HG03064 (cell line): ENCODE measurements at regions not wholly inside any gene's neighbourhood (a gene's known extent, or its start where the extent isn't known, plus 50 kb on each side); places are given as distances from the start of the nearest gene placed in this dataset.
"Not testable (repeated sequence)": the region's sequence is repeated elsewhere in the genome, so short reads cannot be mapped to it uniquely, and the experiment has no call there.

ENCODE experiments used
- ATAC-seq: cut with Tn5 transposase; IDR thresholded peaks from one replicate; pipeline ENCODE4 v1.9.1; 2021; ENCODE audit warnings: low read depth; ENCODE audit not compliant: unreplicated experiment

DNA sequence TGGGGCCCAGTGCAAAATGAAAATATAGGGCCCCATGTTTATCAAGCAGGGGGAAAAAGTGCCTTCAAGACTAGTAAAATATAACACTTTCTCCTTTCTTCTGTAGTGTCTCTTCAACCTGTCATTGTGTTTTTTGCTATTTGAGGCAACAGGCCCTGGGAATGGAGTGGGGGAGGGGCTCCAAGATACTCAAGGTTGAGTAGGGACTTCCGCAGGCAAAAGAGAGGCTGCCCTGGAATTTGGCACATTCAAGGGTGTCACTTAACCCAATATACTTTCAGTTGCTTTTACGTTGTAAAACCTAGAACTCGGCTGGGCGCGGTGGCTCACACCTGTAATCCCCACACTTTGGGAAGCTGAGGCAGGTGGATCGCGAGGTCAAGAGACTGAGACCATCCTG is 154.9 kb downstream of the ALDH8A1 start:
- no peak for ATAC-seq

DNA sequence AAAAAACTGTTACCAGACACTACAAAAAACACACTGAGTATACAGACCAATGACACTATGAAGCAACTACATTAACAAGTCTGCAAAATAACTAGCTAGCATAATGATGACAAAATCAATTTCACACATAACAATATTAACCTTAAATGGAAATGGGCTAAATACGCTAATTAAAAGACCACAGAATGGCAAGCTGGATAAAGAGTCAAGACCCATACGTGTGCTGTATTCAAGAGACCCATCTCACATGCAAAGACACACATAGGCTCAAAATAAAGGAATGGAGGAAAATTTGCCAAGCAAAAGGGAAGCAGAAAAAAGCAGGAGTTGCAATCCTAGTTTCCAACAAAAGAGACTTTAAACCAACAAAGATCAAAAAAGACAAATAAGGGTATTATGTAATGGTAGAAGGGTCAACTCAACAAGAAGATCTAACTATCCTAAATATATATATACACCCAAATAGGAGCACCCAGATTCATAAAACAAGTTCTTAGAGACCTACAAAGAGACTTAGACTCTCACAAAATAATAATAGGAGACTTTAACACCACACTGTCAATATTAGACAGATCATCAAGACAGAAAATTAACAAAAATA is 158.6 kb downstream of the ALDH8A1 start:
- not testable (repeated sequence) for ATAC-seq

DNA sequence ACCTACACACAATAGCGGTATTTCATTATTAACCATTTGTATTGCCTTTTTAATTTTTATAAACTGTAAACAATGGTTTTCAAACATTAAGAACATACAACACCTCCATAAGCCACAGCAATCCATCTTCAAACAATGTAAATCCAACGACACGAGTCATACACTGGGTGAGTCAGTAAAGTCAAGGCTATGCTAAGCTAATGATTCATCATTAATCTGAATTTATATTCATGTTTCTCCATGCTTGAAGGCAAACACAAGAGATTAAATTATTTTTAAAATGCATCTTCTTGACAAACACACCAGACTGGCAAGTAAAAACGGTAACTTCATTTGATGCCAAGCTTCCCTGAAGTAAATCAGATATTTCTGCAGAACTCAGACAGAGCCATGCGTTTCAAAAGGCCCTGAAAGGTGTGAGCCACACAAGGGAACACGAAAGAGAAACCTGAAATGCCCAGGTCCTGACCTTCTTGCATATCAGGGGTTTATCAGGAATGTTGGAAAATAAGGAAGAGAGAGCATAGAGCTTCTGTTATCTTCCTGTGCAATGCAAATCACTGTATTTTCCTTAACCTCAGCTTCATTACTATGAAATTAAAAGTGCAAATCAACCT is 162.5 kb downstream of the ALDH8A1 start:
- ATAC-seq = no peak

DNA sequence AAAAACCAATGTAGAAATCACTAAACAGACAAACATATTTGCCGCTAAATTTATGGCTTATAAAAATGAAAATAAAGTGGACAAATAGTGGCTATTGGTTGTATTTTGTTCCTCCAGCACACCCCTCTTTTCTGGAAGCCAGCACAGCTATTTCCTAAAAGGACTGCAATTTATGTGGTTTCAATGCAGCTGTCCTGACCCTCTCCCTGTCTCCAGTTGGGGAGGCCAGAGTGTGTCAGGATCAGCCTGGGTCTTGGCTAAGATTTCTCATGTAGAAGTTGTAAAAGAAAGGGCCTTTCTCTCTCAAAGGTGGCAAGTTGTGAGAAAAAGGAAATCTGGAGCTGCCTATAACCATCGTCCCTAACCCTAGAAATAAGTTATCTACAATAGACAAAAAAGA is 165.6 kb downstream of the ALDH8A1 start:
- ATAC-seq = no peak

DNA sequence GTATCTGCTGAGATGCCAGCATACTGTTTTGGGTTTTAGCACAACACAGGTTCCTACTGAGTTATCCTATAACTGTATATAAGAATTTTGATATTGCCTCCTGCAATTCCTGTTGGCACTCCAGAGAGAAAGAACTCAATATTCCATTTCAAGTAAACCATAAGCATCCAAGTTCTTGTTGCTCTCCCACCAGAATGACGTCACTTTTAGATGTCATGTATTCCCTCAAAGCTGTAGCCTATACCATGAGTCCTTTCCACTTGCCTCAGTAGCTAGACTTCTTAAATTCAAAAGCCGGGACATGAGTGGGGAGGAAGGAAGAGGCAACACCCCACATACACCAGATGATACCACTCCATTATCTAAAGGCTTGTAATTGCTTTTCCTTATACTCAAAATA is 171.5 kb downstream of the ALDH8A1 start:
- no peak for ATAC-seq

DNA sequence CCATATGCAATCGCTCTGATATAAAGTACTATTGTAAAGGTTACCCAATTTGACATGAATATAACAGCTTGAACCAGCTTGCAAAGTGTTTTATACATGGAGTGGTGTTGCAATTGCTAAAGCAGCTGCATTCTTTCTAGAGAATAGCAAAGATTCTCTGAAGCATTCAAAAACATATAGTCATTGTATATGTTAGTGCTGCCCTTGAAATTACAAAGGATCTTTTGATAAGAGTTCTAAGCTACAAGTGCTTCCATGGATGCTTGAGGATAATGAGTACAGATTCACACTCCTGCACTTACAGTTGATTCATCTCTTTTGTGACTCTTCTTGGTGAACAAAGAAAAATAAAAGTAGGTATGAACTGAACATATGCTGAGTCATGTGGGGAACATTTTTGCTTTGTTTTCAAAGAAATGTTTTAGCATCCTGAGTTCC is 175.7 kb downstream of the ALDH8A1 start:
- no peak for ATAC-seq

DNA sequence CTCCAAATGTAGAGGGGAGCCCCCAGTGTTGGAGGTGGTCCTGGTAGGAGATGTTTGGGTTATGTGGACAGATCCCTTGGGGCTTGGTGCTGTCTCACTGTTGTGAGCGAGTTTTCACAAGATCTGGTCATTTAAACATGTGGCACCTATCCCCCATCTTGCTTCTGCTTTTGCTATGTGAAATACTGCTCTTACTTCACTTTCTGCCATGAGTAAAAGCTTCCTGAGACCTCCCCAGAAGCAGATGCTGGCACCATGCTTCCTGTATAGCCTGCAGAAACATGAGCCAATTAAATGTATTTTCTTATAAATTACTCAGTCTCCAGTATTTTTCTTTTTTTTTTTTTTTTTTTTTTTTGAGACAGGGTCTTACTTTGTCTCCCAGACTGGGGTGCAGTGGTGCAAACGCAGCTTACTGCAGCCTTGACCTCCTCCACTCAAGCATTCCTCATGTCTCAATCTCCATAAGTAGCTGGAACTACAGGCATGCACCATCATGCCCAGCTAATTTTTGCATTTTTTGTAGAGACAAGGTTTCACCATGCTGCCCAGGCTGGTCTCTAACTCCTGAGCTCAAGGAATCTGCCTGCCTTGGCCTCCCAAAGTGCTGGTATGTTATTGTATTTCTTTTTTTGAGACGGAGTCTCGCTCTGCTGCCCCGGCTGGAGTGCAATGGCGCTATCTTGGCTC is 177.1 kb downstream of the ALDH8A1 start:
- ATAC-seq = no peak

DNA sequence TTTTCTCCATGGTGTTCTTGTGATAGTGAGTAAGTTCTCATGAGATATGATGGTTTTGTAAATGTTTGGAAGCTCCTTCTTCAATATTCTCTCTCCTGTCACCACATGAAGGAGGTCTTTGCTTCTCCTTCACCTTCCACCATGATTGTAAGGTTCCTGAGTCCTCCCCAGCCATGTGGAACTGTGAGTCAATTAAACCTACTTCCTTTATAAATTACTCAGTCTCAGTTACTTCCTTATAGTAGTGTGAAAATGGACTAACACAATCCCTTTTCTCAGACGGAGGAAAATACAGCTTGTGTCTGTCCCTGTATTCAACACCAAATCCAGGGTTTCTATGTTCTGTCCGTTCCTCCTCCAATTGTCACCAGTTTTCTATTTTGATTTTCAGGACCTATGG is 181.0 kb downstream of the ALDH8A1 start:
- ATAC-seq = no peak

DNA sequence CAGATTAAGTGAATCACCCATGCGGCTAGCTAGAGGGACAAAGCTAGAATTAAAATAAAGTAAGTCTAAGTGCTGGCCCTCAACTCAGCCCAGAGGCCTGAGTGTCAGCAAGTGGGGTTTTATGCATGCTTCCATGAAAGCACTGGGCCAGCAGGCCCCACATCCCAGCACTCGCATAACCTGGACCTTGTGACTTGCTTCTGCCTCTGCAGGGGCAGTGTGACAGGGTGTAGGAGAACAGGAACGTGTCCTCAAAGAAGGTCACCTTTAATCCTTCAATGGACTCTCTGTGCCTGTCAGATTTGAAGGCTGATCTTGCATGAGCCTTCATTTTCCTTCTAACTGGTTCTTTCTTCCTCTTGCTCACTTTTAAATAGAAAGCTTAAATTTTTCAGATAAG is 183.4 kb downstream of the ALDH8A1 start:
- no peak for ATAC-seq

DNA sequence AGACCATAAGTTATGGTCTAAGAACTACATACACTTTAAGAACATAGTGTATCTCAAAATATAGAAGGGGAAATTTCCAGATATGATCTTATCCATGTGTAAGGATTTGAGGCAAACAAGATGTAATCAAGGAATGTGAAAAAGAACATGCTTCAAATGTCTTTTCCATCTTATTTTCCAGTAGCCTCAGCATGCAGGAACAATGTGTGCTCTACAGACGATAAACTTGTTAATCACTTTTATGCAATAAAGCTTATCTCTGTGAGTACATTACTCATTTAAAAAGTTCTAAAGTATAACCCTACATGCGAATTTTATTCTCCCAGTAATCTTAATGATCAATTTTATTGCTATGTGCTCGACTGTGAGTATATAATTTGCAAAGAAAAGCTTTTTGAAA is 185.2 kb downstream of the ALDH8A1 start:
- no peak for ATAC-seq

DNA sequence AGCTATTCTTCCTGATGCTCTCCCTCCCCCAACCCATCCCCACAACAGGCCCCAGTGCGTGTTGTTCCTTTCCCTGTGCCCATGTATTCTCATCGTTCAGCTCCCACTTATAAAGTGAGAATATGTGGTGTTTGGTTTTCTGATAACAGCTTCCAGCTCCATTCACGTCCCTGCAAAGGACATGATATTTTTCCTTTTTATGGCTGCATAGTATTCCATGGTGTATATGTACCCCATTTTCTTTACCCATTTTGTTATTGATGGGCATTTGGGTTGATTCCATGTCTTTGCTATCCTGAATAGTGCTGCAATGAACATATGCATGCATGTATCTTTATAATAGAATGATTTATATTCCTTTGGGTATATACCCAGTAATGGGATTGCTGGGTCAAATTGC is 186.3 kb downstream of the ALDH8A1 start:
- not testable (repeated sequence) for ATAC-seq

DNA sequence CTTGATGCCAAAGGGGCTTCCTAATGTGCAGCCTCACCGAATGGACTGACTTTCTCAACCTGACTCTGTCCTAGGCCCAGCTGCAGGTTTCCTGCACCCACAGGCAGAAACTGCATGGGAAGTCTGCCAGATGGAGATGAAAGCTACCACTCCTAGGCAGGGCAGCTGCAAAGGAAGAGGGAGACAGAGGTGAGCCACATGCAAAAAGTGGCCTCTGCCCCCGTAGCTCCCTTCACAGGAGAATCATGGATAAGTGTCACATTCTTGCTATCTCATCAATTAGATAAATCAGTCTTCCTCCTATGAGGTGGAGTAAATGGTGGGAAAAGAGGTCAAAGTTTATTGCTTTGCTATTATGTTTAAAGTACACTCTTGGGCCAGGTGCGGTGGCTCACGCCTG is 191.3 kb downstream of the ALDH8A1 start:
- ATAC-seq = no peak

DNA sequence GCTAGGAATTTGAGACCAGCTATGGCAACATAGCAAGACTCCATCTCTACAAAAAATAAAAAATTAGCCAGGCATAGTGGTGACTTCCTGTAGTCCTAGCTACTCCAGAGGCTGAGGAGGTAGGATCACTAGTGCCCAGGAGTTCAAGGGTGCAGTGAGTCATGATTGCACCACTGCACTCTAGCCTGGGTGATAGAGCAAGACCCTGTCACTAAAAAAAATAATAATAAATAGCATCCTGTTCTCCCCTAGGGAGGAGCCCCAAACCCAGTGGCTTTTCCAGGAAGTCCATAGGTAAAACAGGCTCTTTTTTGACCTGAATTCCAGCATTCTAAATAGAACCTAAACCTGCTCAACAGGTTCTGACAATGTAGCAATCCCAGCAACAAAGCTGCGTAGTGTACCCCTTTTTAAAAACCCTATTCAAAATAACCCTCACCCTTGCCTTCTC is 192.0 kb downstream of the ALDH8A1 start:
- no peak for ATAC-seq

DNA sequence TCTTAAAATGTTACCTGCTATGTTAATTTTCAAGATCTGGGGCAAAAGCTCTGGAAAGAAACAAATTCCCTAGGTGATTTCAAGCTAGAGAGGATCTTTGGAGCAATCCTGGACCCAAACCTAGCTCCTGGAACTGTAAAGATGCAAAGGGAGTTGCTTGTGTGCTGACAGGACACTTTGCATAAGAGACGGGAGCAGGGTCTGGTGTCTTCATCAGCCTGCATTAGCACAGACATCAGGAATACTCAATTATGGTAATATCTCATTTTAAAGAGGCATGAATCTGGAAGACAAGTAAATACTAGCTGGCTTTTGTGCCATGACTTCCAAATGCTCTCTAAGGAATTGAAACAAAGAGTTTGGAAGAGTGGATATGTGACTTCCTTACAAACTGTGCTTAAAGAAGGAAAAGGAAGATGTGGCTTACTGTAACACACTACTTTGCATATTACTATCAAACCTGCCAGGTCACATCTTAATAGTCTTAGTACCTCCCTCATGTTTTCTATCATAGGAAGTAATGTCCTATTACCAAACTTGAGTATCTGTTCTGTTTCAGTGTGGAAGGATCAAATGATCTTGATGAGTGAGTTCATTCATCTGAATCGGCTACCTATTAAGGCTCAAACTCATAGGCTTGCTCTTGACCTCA is 193.4 kb downstream of the ALDH8A1 start:
- ATAC-seq = no peak

DNA sequence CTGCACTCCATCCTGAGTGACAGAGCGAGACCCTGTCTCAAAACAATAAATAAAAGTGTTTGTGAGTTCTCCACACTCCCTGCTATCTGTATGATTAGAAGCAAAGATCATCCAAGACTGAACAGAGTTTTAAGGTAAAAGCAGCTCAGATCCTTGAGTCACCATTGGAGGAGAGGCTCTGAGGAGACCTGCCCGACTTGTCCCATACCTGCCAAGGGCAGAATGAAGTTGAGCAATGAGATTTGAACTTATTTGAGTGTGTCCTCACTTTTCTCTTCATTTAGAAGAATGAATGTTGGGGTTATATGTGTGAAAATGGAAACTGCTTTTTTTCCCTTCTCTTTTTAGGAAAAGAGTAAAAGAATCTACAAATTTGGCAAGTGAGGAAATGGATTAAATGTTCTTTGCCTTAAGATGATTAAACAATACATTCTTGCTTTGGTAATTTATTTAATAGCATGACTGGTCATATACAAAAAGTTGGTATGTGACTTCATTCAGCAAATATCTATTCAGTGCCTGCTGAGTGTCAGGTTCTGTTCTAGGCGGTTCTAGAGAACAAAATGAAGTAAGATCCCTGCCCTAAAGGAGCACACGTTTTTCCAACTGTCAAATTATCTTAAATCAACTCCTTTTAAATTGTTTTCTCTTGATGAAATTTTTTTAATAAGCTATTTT is 195.7 kb downstream of the ALDH8A1 start:
- no peak for ATAC-seq

DNA sequence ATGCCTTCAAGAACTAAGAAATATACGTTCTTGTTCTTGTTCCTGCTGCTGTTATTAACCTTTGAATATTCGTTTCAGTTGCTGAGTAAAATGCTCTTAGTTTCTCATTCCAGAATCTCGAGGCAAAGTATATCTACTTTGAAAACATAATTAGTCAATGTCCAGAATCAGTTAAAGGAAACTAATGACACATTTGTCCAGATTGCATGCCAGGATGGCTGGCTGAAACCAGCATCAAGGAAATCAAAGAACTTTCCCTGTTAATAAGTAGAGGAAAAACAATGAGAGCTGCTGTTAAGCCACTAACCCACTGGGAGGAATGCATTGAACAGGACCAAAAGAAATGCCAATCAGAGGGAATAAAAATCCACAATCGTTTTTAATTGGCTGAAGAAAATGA is 196.9 kb downstream of the ALDH8A1 start:
- no peak for ATAC-seq

DNA sequence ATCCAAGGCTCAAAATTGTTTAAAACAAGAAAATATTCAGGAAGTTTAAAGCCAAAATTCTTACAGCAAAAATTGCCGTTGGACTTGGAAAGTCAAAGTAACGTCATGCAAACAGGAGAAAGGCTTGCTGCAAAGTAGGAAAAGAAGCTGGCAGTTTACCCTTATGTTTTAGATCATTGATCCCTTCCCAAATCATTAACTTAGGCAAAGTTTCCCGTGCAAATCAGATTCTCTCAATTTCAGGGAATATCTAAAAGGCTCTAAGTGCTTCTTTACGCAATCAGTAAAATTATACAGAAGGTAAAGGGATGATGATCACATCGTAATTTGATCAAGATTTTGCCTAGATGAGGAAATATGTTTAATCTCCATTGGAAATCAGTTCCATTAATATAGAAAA is 197.5 kb downstream of the ALDH8A1 start:
- no peak for ATAC-seq

DNA sequence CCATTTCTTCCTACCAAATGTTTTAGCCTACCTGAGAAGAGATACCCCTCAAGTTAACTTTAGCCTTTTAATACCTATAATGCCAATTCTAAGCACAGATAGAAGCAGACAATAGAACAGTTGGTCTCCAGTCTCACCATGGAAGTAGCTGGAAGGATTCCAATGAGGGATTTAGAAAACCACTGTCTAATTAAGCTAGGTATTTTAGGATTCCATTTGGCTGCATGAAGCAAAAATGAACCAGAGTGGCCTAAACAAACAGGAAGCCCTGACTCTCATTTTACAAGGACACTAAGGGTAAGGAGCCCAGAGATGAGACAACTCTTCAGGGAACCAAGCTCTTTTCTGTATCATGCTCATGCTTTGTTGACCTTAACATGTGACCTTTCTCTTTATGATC is 199.2 kb downstream of the ALDH8A1 start:
- ATAC-seq = no peak

DNA sequence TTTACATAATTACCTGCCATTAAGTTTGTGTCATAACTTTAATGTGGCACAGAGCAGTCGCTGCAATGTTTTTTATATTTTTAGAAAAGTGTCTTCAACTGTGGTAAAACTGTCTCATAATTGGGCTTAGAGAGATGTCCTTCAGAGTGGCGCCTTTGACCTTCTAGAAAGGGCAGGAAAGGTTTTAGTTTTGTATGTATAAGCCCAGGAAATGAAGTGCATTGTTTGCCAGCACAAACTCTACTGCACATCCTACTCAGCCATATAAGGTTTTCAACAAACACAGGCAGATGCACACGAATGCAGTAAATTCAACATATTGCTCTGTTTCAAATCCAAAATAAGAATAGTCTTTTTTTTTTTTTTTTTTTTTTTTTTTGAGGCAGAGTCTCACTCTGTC is 201.4 kb downstream of the ALDH8A1 start:
- no peak for ATAC-seq

DNA sequence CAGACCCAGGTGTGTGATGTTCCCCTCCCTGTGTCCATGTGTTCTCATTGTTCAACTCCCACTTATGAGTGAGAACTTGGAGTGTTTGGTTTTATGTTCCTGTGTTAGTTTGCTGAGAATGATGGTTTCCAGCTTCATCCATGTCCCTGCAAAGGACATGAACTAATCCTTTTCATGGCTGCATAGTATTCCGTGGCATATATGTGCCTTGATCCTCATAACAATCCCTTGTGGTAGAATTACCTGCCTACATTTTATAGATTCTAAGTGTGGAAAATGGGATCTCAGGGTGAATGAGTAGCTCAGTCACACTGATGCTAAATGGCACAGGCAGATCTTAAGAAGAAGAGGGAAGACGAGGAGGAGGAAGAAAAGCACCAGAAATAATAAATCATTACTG is 202.7 kb downstream of the ALDH8A1 start:
- not testable (repeated sequence) for ATAC-seq

DNA sequence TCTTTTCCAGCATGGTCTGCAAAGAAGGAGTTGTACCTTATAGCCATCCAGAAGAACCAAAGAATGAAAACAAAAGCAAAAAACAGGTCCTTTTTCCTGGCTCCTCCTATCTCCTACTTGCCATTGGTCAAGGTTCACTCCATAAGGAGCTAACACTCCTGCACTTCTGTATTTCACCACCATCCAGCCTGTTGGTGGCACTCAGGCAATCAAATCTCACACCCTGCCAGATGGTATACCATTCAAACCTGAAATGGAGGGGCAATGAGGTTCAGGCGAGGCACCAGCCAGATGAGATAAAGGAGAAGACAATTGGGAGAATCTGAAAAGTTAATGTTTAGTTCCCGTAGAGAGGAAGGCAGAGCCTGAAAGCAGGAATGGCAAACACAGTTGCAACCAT is 203.8 kb downstream of the ALDH8A1 start:
- ATAC-seq = no peak
